ENCODE measurements at regions not wholly inside any gene's neighbourhood (a gene's known extent, or its start where the extent isn't known, plus 50 kb on each side); places are given as distances from the start of the nearest gene placed in this dataset.

DNA sequence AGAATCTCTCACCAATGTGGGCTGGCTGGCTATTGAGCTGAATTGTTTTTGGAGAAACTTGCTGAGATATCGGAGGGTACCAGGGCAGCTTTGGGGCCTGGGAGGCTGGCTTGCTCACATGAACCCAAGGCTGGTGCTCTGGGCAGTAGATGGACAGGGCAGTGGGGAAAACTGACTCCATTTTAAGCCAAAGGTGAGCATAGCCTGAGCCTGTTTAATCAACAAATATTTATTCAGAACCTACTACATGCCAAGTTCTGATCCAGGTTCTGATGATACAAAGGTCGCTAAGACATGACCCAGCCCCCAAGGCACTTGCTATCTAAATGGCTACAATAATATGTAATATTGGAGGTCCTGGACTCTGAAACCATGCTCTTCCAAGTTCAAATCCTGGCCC lies 86.6 kb downstream of the BUB3 start:
- no peak overlapping the region for H2AK5ac ChIP-seq (ENCODE audit: insufficient read length, low read length)
- no peak overlapping the region for H2BK120ac ChIP-seq (ENCODE audit: low read depth, low read length, poor library complexity, severe bottlenecking)
- H3K4me2 ChIP-seq (ENCODE audit: insufficient read depth, insufficient read length, low read length), result no peak overlapping the region
- no peak overlapping the region for H3K18ac ChIP-seq (ENCODE audit: insufficient read length, low read depth, low read length)
- H3K23me2 ChIP-seq (ENCODE audit: insufficient read length, low read depth, low read length, poor library complexity, severe bottlenecking), result no peaks in the 10 kb centered on the region
- H2BK12ac ChIP-seq (ENCODE audit: insufficient read length, low read depth, low read length), result no peak overlapping the region
- no peaks in the 10 kb centered on the region; a peak in 1 of 7 replicates for H3K36me3 Mint-ChIP-seq (ENCODE audit: insufficient read depth in 1 of 3, low read depth in 3 of 3)
- H3K9me3 Mint-ChIP-seq, result no peaks in the 10 kb centered on the region
- H3K9ac ChIP-seq (ENCODE audit: extremely low read depth, insufficient read length, low read length), result no peak overlapping the region
- H3K56ac ChIP-seq (ENCODE audit: insufficient read length, low read depth, low read length), result no peak overlapping the region
- H4K5ac ChIP-seq (ENCODE audit: insufficient read length, low read depth, low read length), result no peak overlapping the region
- H3K27ac ChIP-seq (ENCODE audit: insufficient read length, low read depth, low read length), result no peak overlapping the region
- peaks cover 5% of the 10 kb centered on the region in 2 experiments for H3K4me1 Mint-ChIP-seq
- H2BK15ac ChIP-seq (ENCODE audit: low read depth, low read length), result no peak overlapping the region
- H3K79me1 ChIP-seq (ENCODE audit: insufficient read depth, low read depth, low read length, poor library complexity, severe bottlenecking), result no peaks in the 10 kb centered on the region
- no peak overlapping the region for H3K27ac Mint-ChIP-seq
- no peaks in the 10 kb centered on the region for H4K20me1 ChIP-seq (ENCODE audit: control insufficient read depth, insufficient read depth, insufficient read length)
- H2BK5ac ChIP-seq (ENCODE audit: insufficient read length, low read length), result no peak overlapping the region
- no peaks in the 10 kb centered on the region for H3K27me3 ChIP-seq (ENCODE audit: insufficient read depth, low read length)
- peaks cover 3% of the 10 kb centered on the region; the same call in 1 of the 2 replicates for H3K4me1 ChIP-seq (ENCODE audit: insufficient read depth, low read length)
- no peak overlapping the region for H3K4me3 Mint-ChIP-seq
- no peak overlapping the region for H3T11ph ChIP-seq (ENCODE audit: low read length)
- no peak overlapping the region for H4K91ac ChIP-seq (ENCODE audit: insufficient read length, low read depth, low read length)
- WGBS (ENCODE audit: extremely low coverage, insufficient read length, low lambda C conversion rate), result no CpG with 5 or more reads among the region's 2 CpGs
- H2AFZ ChIP-seq (ENCODE audit: low read length), result no peak overlapping the region
- H3K27me3 Mint-ChIP-seq (ENCODE audit: low read depth), result no peaks in the 10 kb centered on the region
- no peak overlapping the region for H3K14ac ChIP-seq (ENCODE audit: insufficient read depth, low read length)
- no peak for DNase-seq
- TF ChIP-seq, protein P1, sequence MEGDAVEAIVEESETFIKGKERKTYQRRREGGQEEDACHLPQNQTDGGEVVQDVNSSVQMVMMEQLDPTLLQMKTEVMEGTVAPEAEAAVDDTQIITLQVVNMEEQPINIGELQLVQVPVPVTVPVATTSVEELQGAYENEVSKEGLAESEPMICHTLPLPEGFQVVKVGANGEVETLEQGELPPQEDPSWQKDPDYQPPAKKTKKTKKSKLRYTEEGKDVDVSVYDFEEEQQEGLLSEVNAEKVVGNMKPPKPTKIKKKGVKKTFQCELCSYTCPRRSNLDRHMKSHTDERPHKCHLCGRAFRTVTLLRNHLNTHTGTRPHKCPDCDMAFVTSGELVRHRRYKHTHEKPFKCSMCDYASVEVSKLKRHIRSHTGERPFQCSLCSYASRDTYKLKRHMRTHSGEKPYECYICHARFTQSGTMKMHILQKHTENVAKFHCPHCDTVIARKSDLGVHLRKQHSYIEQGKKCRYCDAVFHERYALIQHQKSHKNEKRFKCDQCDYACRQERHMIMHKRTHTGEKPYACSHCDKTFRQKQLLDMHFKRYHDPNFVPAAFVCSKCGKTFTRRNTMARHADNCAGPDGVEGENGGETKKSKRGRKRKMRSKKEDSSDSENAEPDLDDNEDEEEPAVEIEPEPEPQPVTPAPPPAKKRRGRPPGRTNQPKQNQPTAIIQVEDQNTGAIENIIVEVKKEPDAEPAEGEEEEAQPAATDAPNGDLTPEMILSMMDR (conservative IDR thresholded peaks at IDR 0.05), result no peak
- no peaks in the 10 kb centered on the region for H3K9me3 ChIP-seq (ENCODE audit: control insufficient read depth, low read depth, low read length)
- H2BK20ac ChIP-seq (ENCODE audit: low read depth, low read length, poor library complexity, severe bottlenecking), result no peak overlapping the region
- H3K23ac ChIP-seq (ENCODE audit: insufficient read length, low read depth, low read length), result no peak overlapping the region
- no peaks in the 10 kb centered on the region for H3K79me2 ChIP-seq (ENCODE audit: insufficient read depth, low read length)
- H4K8ac ChIP-seq (replicated peaks; ENCODE audit: insufficient read length, low read depth, low read length), result no peak overlapping the region
- no peak overlapping the region for H3K4ac ChIP-seq (ENCODE audit: low read depth, low read length)

All from H9 (cell line).